A673 (cell line): ENCODE measurements at regions not wholly inside any gene's neighbourhood (a gene's known extent, or its start where the extent isn't known, plus 50 kb on each side); places are given as distances from the start of the nearest gene placed in this dataset.

Experiments
- CTCF ChIP-seq: fragments of 300-800, 200-600 bp; sonication (generic); conservative IDR thresholded peaks from 2 replicates; pipeline ENCODE4 v1.5.1; 2017; ENCODE audit warnings: low read depth, mild to moderate bottlenecking, antibody characterized with exemption, low read length, moderate library complexity, mixed read lengths
- EZH2 ChIP-seq: fragments of 200-600 bp; sonication (generic); IDR thresholded peaks from 2 replicates; pipeline ENCODE4 v1.6.1; 2017; ENCODE audit warnings: borderline replicate concordance, low read depth, mild to moderate bottlenecking, mixed read lengths, antibody characterized with exemption, low read length; ENCODE audit not compliant: poor library complexity, severe bottlenecking

GRCh38 chr11:113627946-113628345, 78.2 kb downstream of the TMPRSS5 start:
- no peak for TF ChIP-seq EZH2
- no peak for TF ChIP-seq CTCF
